ENCODE measurements at regions not wholly inside any gene's neighbourhood (a gene's known extent, or its start where the extent isn't known, plus 50 kb on each side); places are given as distances from the start of the nearest gene placed in this dataset.

GRCh38 chr5:114060866-114061265 lies 301.0 kb upstream of the KCNN2 start (continued):
- TF ChIP-seq GTF3C2 (IDR thresholded peaks at IDR 0.05; ENCODE audit: borderline replicate concordance, extremely low read depth, insufficient read length) (no peak), ZNF57 (CRISPR knock-in tag; IDR thresholded peaks at IDR 0.05) (no peak), MEF2D (tag; conservative IDR thresholded peaks at IDR 0.05; ENCODE audit: low read depth) (no peak), ETV6 (IDR thresholded peaks at IDR 0.05; ENCODE audit: borderline replicate concordance in 1 of 2, low read depth in 2 of 2, low read length in 1 of 2) (no peak), ETV6 (CRISPR knock-in tag; IDR thresholded peaks at IDR 0.05; ENCODE audit: borderline replicate concordance) (no peak)

GRCh38 chr5:114062932-114063867 lies 298.7 kb upstream of the KCNN2 start:
- no peak for DNase-seq (ENCODE audit: extremely low read depth in 1 of 4, low spot score in 3 of 4)
- H3K4me2 ChIP-seq (ENCODE audit: insufficient read depth, low read length), result no peak overlapping the region
- TF ChIP-seq THRB (CRISPR knock-in tag; conservative IDR thresholded peaks at IDR 0.05), result no peak
- no peaks in the 10 kb centered on the region for H3K27me3 ChIP-seq (ENCODE audit: control insufficient read depth in 2 of 2, insufficient read depth in 2 of 2, low read length in 2 of 2)
- no peak overlapping the region for H3K27ac ChIP-seq (ENCODE audit: extremely low read depth, low read depth, low read length)
- no peak overlapping the region for H3K9ac ChIP-seq (ENCODE audit: insufficient read depth in 1 of 2, low read depth in 2 of 2, low read length in 2 of 2)
- H3K9me1 ChIP-seq (ENCODE audit: control insufficient read depth, insufficient read depth, low read length), result no peaks in the 10 kb centered on the region
- intact Hi-C loops (cut with micrococcal nuclease), result no loop called here
- no peak overlapping the region for H2AFZ ChIP-seq (ENCODE audit: low read depth, low read length)
- CTCF ChIA-PET (ENCODE audit: low intra/inter-chr PET ratio), result no interaction called here
- no TSS peak for BruUV-seq (replicated peaks)
- H3K9me3 ChIP-seq (replicated peaks; ENCODE audit: control insufficient read depth, insufficient read depth, low read depth, low read length), result no peaks in the 10 kb centered on the region; the same call in 1 of the 2 replicates
- no peak for ATAC-seq
- no peaks in the 10 kb centered on the region for H3K36me3 ChIP-seq (ENCODE audit: control insufficient read depth, insufficient read depth, low read length)
- H4K20me1 ChIP-seq (replicated peaks; ENCODE audit: control insufficient read depth, insufficient read depth, low read length), result no peaks in the 10 kb centered on the region
- H3K79me2 ChIP-seq (ENCODE audit: control insufficient read depth, insufficient read depth, low read length), result no peaks in the 10 kb centered on the region
- no peak for FAIRE-seq
- POLR2A ChIA-PET, result no interaction called here
- H3K4me3 ChIP-seq, result no peak overlapping the region
- no peaks in the 10 kb centered on the region for H3K4me1 ChIP-seq (replicated peaks in 1 of 2; ENCODE audit: control insufficient read depth in 2 of 2, insufficient read depth in 2 of 2, low read length in 2 of 2)
- in situ Hi-C loops (cut with MboI), result no loop called here
